ENCODE measurements at regions not wholly inside any gene's neighbourhood (a gene's known extent, or its start where the extent isn't known, plus 50 kb on each side); places are given as distances from the start of the nearest gene placed in this dataset.
"Not testable (repeated sequence)": the region's sequence is repeated elsewhere in the genome, so short reads cannot be mapped to it uniquely, and the experiment has no call there.

GRCh38 chr13:47892374-47892773, 108.7 kb downstream of the SUCLA2 start:
- no peak overlapping the region for H3K4me3 ChIP-seq (ENCODE audit: low read depth, low read length)
- DNase-seq (ENCODE audit: low read depth) = no peak
- TF ChIP-seq CTCF (conservative IDR thresholded peaks at IDR 0.05; ENCODE audit: low read depth, low read length) = no peak

- H3K4me3 ChIP-seq (ENCODE audit: low read depth, low read length) = no peak overlapping the region
- no peak for DNase-seq (ENCODE audit: low read depth)
- no peak for TF ChIP-seq CTCF (conservative IDR thresholded peaks at IDR 0.05; ENCODE audit: low read depth, low read length)
Observed at GRCh38 chr13:47890146-47890814, 110.8 kb downstream of the SUCLA2 start.

- H3K4me3 ChIP-seq (ENCODE audit: low read depth, low read length) = no peak overlapping the region
- DNase-seq (ENCODE audit: low read depth) = no peak
- no peak for TF ChIP-seq CTCF (conservative IDR thresholded peaks at IDR 0.05; ENCODE audit: low read depth, low read length)
Observed at GRCh38 chr13:47886314-47886713, 114.8 kb downstream of the SUCLA2 start.

GRCh38 chr13:47875201-47875600, 125.9 kb downstream of the SUCLA2 start:
- no peak overlapping the region for H3K4me3 ChIP-seq (ENCODE audit: low read depth, low read length)
- DNase-seq (ENCODE audit: low read depth) = no peak
- TF ChIP-seq CTCF (conservative IDR thresholded peaks at IDR 0.05; ENCODE audit: low read depth, low read length) = no peak

- H3K4me3 ChIP-seq (ENCODE audit: low read depth, low read length); DNase-seq (ENCODE audit: low read depth): not testable (repeated sequence)
Observed at GRCh38 chr13:47873987-47874386, 127.1 kb downstream of the SUCLA2 start.

- H3K4me3 ChIP-seq (ENCODE audit: low read depth, low read length); DNase-seq (ENCODE audit: low read depth): not testable (repeated sequence)
Observed at GRCh38 chr13:47873319-47873718, 127.8 kb downstream of the SUCLA2 start.

- H3K4me3 ChIP-seq (ENCODE audit: low read depth, low read length) = no peak overlapping the region
- no peak for TF ChIP-seq CTCF (conservative IDR thresholded peaks at IDR 0.05; ENCODE audit: low read depth, low read length)
- peak; percentile 31 for DNase-seq (ENCODE audit: low read depth)
Observed at GRCh38 chr13:47869776-47870175, 131.3 kb downstream of the SUCLA2 start.

- TF ChIP-seq CTCF (conservative IDR thresholded peaks at IDR 0.05; ENCODE audit: low read depth, low read length) = no peak
- DNase-seq (ENCODE audit: low read depth) = no peak
- H3K4me3 ChIP-seq (ENCODE audit: low read depth, low read length) = no peak overlapping the region
Observed at GRCh38 chr13:47865883-47866282, 135.2 kb downstream of the SUCLA2 start.
